Suppressor macrophage (primary cell): ENCODE measurements at regions not wholly inside any gene's neighbourhood (a gene's known extent, or its start where the extent isn't known, plus 50 kb on each side); places are given as distances from the start of the nearest gene placed in this dataset.

Source experiments
- DNase-seq, 4 experiments: peaks; one replicate each; pipeline ENCODE4 v3.0.0-alpha.2; 2020 to 2022

DNA sequence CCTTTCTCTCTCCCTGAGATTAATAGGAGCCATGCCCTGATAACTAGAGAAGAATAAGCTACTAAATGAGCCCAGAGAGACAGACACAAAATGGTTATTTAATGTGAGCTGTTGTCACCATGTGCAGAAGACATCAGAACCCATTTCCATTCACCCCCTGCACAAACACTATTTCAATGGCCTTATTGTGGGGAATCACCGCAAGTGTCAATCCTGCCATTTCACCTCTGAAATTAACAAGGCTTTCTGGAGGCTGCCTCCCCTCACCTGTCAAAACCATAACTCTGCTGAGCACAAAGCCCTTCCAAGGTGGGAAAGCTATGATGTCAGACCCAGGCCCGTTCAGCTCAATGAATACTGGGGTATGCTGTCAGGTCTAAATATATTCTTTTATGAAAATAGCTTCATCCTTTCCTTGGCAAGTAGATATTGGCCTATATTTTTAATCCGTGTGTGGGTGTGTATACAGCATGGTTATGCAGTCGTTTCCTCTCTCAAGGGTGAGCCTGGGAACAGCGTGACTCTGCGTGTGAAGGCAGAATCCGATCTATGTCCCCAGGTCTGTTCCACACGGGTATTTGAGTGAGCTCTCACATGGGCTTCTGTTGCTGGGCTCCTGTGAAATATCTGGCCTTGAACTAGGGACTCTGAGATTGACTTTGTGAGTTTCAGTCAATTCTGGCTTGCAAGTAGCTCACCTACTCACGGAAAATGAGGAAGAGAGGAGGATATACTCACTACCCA is 266.3 kb downstream of the FBXW7 start:
- DNase-seq: no peak

DNA sequence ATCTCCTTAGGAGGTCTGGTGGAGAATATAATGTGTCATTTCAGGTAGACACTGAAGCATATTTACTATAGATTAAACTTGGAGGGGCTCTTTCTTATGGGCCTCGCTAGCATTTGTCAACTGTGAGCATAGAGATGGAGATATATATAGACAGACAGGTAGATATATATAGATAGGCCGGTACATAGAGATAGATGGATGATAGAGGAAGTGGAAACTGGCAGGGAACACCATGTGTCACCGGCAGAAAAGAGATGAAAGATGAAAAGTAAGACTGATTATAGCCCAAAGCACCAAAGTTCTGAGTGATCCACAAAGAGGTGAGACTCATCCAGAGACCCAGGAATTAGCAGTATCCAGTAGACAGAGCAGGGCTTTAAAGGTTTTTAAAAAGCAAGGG is 268.1 kb downstream of the FBXW7 start:
- DNase-seq: no peak

GRCh38 chr4:152266831-152267480 is 268.9 kb downstream of the FBXW7 start:
- DNase-seq: no peak

GRCh38 chr4:152265149-152265621 is 270.7 kb downstream of the FBXW7 start:
- DNase-seq: no peak

- no peak for DNase-seq
Measured at GRCh38 chr4:152264106-152264505, 271.8 kb downstream of the FBXW7 start.

DNA sequence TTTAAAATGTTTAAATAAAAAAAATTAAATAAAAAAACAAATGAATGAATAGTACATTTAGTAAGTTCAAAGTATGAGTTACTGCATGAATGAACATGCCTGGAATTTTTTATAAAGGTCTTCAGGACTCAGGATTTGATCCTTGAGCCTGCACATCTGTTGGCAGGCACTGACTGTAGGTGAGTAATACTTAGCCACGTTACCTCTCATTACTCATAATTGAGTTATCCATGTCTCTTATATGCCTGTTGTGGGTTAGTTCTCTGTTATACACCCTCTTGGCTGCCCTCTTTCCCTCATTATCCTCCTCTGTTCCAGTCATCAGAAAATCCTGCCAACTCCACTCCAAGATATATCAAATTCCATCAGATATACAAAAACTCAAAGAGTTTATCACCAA is 276.0 kb downstream of the FBXW7 start:
- DNase-seq: no peak

DNA sequence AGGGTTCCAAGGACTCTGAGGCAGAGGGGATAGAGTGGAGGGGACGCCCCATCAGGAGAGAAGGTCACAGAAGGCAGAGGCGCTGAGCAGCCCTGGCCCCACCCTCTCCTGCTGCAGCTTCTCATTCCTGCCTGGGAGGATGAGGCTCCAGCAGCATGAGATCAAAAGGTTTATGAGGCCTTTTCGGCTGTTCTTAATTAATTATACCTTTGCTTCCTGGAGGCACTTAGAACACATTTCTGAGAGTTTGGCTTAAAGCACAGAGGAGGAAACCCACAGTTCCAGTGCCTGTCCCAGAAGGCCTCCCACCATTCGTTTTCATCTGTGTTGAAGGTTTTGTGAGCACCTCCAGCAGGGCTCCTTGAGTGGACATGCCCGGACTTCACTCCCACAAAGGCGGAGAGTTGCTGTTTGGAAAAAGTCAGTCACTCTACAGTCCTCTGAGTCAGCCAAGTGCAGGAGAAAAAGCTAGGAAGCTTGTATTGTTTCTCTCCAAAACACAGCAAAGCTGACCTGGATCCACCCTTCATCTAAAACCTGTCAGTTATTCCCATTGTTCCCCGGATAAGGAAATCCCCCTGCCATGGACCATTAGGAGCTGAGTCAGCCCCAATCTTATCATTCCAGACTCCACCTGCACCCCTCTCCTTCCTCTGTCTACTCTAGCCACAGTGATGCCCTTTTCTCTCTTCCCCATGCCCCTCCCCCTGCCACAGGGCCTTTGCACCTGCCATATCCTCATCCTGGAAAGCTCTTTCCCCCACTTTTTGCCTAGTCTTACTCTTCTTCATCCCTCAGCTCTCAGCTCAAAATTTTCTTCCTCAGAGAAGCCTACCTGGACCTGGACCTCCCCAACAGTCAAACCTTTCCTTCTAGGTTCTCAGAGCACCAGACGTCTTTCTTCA is 276.8 kb downstream of the FBXW7 start:
- DNase-seq: no peak

GRCh38 chr4:152258391-152258790 is 277.5 kb downstream of the FBXW7 start:
- DNase-seq: no peak

- peak; percentile 42 to 72 (median 56) for DNase-seq
Measured at GRCh38 chr4:152257601-152258066, 278.3 kb downstream of the FBXW7 start.

DNA sequence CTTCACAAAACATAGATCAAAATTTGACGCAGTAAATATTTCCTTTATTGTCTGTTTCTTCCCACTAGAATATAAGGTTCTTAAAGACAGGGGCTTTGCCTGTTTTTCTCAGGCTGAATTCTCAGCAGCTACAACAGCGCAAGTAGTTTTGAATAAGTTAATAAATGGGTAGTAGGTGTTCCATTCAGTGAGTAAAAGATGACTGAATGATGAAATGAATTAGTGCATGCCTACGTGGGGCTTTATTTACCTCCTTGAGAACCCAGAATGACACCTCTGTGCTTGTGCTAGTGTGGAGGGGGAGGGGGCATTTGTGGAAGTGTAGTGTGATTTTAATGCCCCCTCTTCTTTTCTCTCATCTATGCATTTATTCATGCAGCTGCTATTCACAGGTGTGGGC is 278.9 kb downstream of the FBXW7 start:
- no peak for DNase-seq

DNA sequence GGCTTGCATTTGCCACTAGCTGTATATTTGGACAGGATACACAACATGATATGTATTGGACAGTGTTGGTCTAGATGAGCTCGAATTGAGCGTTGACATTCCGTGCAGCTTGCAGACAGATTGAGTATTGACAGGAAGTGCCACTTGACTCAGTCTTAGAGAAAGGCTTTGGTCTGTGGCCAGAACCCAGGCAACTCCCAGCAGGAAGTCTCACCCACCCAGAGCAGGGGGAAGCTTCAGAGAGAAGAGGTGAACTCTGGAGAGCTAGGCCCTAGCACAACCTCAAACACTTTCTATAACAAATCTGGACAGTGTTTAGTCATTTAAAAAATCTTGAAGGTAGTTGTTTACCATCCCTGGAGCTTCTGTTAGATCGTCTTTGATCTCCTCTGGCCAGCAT is 280.5 kb downstream of the FBXW7 start:
- peak; percentile 27 to 76 (median 54) for DNase-seq

GRCh38 chr4:152248347-152248746 is 287.5 kb downstream of the FBXW7 start:
- no peak for DNase-seq

GRCh38 chr4:152247271-152247975 is 288.5 kb downstream of the FBXW7 start:
- no peak for DNase-seq

DNA sequence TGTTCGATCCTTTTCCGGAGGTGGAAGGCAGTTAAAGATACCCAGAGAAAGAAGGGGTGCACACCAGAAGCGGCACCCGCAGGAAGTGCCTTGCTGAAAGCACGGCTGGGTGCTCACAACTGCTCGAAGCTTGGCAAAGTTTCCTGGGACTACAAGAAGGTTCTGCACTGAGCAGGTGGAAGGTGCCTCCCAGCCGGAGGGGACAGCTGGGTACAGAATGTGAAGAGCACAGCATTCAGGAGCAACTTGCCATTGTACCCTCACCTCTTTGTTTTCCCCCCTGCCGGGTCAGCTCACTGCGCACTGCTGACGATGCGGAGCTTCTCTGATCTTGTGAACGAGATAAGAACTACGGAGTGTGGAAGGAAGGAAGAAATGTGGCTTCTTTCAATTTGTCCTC is 289.2 kb downstream of the FBXW7 start:
- no peak for DNase-seq

GRCh38 chr4:152245680-152246079 is 290.2 kb downstream of the FBXW7 start:
- no peak for DNase-seq

DNA sequence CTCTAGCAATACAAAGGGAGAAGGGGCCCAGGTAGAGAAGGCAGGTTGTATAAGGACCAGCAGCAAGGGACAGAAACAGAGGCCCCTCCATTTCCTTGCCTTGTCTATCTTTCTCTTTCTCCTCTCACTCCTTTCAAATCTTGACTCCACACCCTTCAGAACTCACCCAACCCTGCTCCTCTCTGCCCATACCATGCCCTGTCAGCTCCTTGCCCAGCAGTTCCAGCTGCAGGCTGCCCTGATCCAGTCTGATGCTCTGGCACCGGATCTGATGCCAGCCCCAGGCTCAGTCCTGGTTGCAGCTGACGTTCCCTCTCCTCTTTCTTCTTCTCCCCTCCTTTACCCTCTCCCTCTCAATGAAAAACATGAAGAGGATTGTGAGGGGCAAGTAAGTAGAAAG is 291.2 kb downstream of the FBXW7 start:
- no peak for DNase-seq

- peak; percentile 58 to 77 (median 73) for DNase-seq
Measured at GRCh38 chr4:152243896-152244595, 291.8 kb downstream of the FBXW7 start.

DNA sequence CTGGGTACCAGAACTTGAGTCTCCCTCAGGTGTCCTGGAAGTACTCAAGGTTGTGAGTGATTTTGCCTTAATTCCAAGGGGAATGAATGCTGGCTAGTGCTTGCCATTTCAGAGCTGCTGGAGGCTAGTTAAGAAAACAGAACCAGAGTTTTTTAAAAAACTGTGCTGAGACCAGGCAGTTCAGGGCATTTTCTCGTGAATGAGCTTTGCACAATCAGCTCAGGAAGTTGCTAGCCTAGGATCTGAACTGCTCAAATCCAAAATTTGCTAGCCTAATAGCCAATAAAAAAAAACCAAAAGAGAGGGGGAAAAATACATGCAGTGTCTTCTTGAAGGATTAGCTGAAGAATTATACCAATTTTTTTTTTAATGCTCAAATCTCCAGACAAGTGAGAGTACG is 292.7 kb downstream of the FBXW7 start:
- peak; percentile 19 to 76 (median 50) for DNase-seq

GRCh38 chr4:152240232-152240631 is 295.7 kb downstream of the FBXW7 start:
- DNase-seq: no peak

DNA sequence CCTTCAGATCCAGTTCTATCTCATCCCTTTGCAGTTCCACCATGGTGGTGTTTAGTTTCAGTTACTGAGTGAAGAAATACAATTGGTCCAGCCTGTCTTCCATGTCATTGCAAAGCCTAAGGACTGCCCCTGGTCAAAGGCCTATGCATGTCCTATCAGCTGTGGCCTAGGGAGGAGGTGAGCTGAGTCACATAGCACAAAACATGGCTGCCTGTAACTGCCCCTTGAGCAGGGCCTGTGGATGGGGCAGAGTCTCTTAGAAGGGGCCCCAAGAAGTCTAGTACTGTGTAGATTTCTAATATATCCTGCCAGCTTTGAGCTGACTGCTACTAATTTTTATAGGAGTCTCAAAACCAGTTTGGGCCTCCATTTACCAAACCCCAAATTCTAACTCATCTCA is 296.7 kb downstream of the FBXW7 start:
- DNase-seq: no peak

DNA sequence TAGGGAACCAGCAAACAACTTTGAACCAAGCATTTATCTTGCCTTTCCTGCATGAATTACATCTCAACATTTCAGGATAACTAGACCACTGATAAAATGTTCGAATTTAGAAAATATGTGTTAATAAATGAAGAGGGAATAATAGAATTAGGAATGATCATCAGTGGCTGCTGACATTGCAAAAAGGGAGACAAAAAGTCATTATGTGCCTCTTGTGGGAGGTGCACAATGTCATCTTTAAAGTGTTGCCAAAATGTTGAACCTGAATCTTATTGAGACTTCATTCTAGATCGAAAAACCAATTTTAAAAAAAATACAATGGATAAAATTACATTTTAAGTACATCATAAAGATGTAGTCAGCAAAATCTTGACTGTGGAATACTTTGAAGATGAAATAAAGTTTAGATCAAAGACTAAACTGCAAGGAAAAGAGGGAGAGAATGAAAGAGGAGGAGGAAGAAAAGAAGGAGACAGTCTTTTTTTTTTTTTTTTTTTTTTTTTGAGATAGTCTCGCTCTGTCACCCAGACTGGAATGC is 299.3 kb downstream of the FBXW7 start:
- DNase-seq: no peak

GRCh38 chr4:152235718-152236117 is 300.2 kb downstream of the FBXW7 start:
- DNase-seq: no peak
